GM19025 (cell line): ENCODE measurements at regions not wholly inside any gene's neighbourhood (a gene's known extent, or its start where the extent isn't known, plus 50 kb on each side); places are given as distances from the start of the nearest gene placed in this dataset.

Experiments used
- ATAC-seq: cut with Tn5 transposase; IDR thresholded peaks from one replicate; pipeline ENCODE4 v1.9.1; 2021; ENCODE audit warnings: mild to moderate bottlenecking, low read depth, moderate library complexity; ENCODE audit not compliant: unreplicated experiment

DNA sequence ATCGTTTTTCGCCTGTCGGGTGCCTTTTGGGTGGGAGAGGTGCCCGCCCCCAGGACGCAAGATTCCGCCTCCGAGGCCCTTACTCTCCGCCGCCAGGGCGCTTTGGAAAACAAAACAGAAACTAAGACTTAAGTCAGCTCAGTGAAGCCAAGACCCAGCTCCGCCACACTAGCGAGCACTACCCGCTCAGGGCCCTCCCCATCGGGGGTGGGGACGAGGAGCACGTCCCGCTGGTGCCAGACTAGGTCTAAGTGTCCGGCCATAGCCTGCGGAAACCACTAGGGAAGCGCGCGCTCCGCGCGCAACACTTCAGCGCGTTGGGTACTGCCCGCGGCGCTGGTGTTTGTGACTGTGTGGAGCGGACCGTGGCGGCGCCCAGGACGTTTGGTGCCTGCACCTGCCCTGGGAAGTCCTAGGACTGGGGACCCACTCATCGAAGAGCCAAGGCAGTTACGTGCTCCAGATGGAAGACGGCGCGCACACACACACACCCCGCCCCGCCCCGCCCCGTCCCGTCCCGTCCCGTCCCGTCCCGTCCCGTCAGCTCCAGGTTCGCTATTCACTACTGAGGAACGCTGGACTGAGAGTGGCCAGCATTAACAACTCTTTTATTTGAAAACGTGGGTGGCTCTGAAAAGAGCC lies 57.6 kb upstream of the BOLA1 start:
- ATAC-seq = peak; percentile 29

DNA sequence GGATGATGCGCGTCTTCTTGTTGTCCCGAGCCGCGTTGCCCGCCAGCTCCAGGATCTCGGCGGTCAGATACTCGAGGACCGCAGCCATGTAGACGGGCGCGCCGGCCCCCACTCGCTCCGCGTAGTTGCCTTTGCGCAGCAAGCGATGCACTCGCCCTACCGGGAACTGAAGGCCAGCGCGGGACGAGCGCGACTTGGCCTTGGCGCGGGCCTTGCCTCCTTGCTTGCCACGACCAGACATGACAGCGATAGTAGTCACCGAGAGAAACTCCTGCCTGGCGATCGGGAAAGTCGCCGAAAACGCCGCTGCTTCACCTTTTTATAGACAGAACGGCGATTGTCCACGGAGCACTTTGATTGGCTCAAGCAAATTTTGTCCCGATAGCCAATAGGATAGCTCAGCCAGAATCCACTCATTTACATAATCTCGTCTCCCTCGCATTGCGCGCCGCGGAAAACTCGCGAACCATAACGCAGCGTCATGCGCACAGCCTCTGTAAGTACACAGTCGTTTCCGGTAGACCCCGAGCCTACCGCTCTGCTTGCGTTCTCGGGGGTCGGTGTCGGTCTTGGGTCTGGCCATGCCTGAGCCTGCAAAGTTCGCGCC lies 56.8 kb upstream of the BOLA1 start:
- ATAC-seq = peak; percentile 47

GRCh38 chr1:149843431-149844041 lies 55.8 kb upstream of the BOLA1 start:
- ATAC-seq = no peak

GRCh38 chr1:149844101-149844500 lies 55.3 kb upstream of the BOLA1 start:
- ATAC-seq = no peak

DNA sequence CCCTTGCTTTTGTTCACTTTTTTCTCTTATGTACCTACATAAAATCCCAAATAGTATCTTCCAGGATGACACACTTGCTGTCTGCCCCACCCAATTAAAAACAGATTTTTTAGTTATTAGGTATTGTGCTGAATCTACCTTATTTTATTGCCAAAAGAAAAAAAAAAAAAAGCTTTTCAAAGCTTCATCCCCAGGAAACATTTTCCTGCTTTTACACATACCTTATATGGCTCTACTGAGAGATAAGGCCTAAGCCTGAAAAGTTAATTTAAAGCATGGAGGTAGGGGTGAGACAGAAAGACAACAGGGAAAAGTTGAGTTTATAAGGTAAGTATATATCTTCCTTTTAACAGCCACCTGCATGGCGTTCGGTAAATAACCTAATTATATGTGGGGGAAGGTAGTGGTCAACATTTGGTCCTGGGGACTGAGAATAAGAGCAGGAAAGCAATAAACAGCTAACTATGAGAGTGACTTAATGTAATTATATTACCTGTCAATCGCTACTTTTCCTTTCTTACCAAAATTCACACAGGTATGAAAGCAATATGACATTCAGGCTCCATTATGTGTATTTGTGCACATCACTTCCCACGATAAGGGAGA lies 54.6 kb upstream of the BOLA1 start:
- no peak for ATAC-seq

- no peak for ATAC-seq
These were observed 54.0 kb upstream of the BOLA1 start for GRCh38 chr1:149845416-149845815.

GRCh38 chr1:149846042-149846441 lies 53.3 kb upstream of the BOLA1 start:
- ATAC-seq = no peak

GRCh38 chr1:149846593-149847466 lies 52.5 kb upstream of the BOLA1 start:
- no peak for ATAC-seq

- no peak for ATAC-seq
These were observed 50.8 kb upstream of the BOLA1 start for GRCh38 chr1:149848340-149849110.

DNA sequence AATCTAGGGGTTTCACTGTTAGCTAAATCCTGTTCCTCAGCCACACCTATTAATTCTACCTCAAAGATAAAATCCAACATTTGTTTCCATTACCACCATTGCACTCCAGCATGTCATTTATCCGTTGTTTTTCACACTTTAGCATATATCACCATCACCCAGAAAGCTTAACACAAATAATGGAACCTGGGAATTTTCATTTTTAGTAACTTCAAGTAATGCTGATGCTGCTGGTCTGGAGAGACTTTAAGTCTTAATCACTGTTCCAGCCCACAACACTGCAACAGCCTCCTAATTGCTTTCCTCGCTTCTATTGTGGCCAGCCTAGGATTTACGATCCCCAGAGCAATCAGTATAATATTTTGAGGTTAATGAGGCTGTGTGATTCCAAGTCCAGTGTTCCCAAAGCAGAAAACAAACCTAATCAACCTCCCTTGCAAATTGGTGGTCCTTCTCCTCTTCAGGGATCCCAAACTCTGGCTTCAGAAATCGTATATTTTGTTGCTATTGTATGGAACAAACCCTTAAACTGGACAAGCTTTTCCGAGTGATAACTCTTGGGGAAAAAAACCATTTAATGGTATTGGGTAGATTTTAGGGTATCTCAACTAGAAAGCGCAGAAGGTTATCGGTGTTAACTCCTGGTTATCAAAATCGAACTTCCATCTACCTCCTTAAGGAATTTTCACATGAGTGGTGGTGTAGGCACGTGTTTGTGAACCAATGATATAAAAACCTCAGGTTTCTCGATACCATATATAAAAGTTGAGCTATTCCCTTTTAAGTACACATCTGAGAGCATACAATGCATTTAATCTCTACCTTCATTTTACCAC lies 50.0 kb upstream of the BOLA1 start:
- no peak for ATAC-seq
